Fibroblast of upper back skin (primary cell): ENCODE measurements at regions not wholly inside any gene's neighbourhood (a gene's known extent, or its start where the extent isn't known, plus 50 kb on each side); places are given as distances from the start of the nearest gene placed in this dataset.
"Not testable (repeated sequence)": the region's sequence is repeated elsewhere in the genome, so short reads cannot be mapped to it uniquely, and the experiment has no call there.

Experiments
- DNase-seq: peaks from one replicate; pipeline ENCODE4 v3.0.0-alpha.2; 2013

GRCh38 chr14:84998216-84998615 is 531.7 kb upstream of the FLRT2 start:
- no peak for DNase-seq

GRCh38 chr14:85002846-85003245 is 527.1 kb upstream of the FLRT2 start:
- DNase-seq, result no peak

GRCh38 chr14:85003805-85004204 is 526.1 kb upstream of the FLRT2 start:
- no peak for DNase-seq

GRCh38 chr14:85009506-85009905 is 520.4 kb upstream of the FLRT2 start:
- DNase-seq, result no peak

GRCh38 chr14:85010186-85010585 is 519.8 kb upstream of the FLRT2 start:
- DNase-seq, result peak; percentile 50

GRCh38 chr14:85016496-85016895 is 513.4 kb upstream of the FLRT2 start:
- no peak for DNase-seq

- not testable (repeated sequence) for DNase-seq
These were observed 506.1 kb upstream of the FLRT2 start for GRCh38 chr14:85023866-85024265.

- peak; percentile 54 for DNase-seq
These were observed 505.0 kb upstream of the FLRT2 start for GRCh38 chr14:85024931-85025330.

GRCh38 chr14:85027681-85028370 is 502.1 kb upstream of the FLRT2 start:
- no peak for DNase-seq

- DNase-seq, result no peak
These were observed 492.5 kb upstream of the FLRT2 start for GRCh38 chr14:85037411-85037810.

GRCh38 chr14:85038526-85039352 is 491.2 kb upstream of the FLRT2 start:
- no peak for DNase-seq

- DNase-seq, result no peak
These were observed 490.7 kb upstream of the FLRT2 start for GRCh38 chr14:85039353-85039626.

- DNase-seq, result peak; percentile 36
These were observed 489.8 kb upstream of the FLRT2 start for GRCh38 chr14:85040046-85040685.

- no peak for DNase-seq
These were observed 488.3 kb upstream of the FLRT2 start for GRCh38 chr14:85041618-85042017.

GRCh38 chr14:85042301-85042700 is 487.6 kb upstream of the FLRT2 start:
- DNase-seq, result no peak

GRCh38 chr14:85050180-85050579 is 479.8 kb upstream of the FLRT2 start:
- DNase-seq, result no peak

- DNase-seq, result no peak
These were observed 477.3 kb upstream of the FLRT2 start for GRCh38 chr14:85052646-85053045.

- no peak for DNase-seq
These were observed 475.8 kb upstream of the FLRT2 start for GRCh38 chr14:85054178-85054577.

- DNase-seq, result no peak
These were observed 473.7 kb upstream of the FLRT2 start for GRCh38 chr14:85056267-85056666.

- DNase-seq, result peak; percentile 24
These were observed 472.7 kb upstream of the FLRT2 start for GRCh38 chr14:85057221-85057620.

- DNase-seq, result peak; percentile 55
These were observed 471.8 kb upstream of the FLRT2 start for GRCh38 chr14:85058150-85058549.

GRCh38 chr14:85060121-85060520 is 469.8 kb upstream of the FLRT2 start:
- peak; percentile 63 for DNase-seq

- peak; percentile 76 for DNase-seq
These were observed 468.7 kb upstream of the FLRT2 start for GRCh38 chr14:85061256-85061655.

- no peak for DNase-seq
These were observed 466.2 kb upstream of the FLRT2 start for GRCh38 chr14:85063747-85064146.
